Esophagus (tissue), 2 donors: ENCODE measurements at regions not wholly inside any gene's neighbourhood (a gene's known extent, or its start where the extent isn't known, plus 50 kb on each side); places are given as distances from the start of the nearest gene placed in this dataset.

ENCODE experiments used
- H3K27ac ChIP-seq, 2 donors: one replicate each; pipeline ENCODE4 v1.5.1; 2013; ENCODE audit warnings: low read depth in 2 of 2, mild to moderate bottlenecking in 2 of 2, inconsistent platforms in 1 of 2, low read length in 1 of 2, moderate library complexity in 1 of 2
- H3K27me3 ChIP-seq, 2 donors: one replicate each; pipeline ENCODE4 v1.6.1; 2013; ENCODE audit warnings: low read length in 2 of 2, control low read depth in 1 of 2, mild to moderate bottlenecking in 1 of 2; ENCODE audit not compliant: insufficient read depth in 2 of 2, control insufficient read depth in 1 of 2
- H3K36me3 ChIP-seq, 2 donors: one replicate each; pipeline ENCODE4 v1.6.1; 2013; ENCODE audit warnings: low read length in 1 of 2; ENCODE audit not compliant: control insufficient read depth in 2 of 2, insufficient read depth in 2 of 2
- H3K4me1 ChIP-seq, 2 donors: one replicate each; pipeline ENCODE4 v1.6.1; 2013; ENCODE audit warnings: low read length in 1 of 2; ENCODE audit not compliant: control insufficient read depth in 2 of 2, insufficient read depth in 2 of 2
- H3K4me3 ChIP-seq, 2 donors: one replicate each; pipeline ENCODE4 v1.5.1; 2013; ENCODE audit warnings: low read length in 2 of 2, mild to moderate bottlenecking in 2 of 2, low read depth in 1 of 2, moderate library complexity in 1 of 2
- H3K9me3 ChIP-seq, 2 donors: one replicate each; pipeline ENCODE4 v1.6.1; 2013; ENCODE audit warnings: mild to moderate bottlenecking in 2 of 2, low read depth in 1 of 2, low read length in 1 of 2, moderate library complexity in 1 of 2; ENCODE audit not compliant: control insufficient read depth in 2 of 2, insufficient read depth in 1 of 2
- WGBS, 2 donors: extraction: QIAGEN DNeasy Blood & Tissue Kit; methylation state at CpG; one replicate each; pipeline ENCODE4 v1.1.7; 2013; 5-methylcytosine and 5-hydroxymethylcytosine counted together
- donor health status: healthy with polysubstance abuse.
- donor health status: Bipolar disorder and iron deficiency.

DNA sequence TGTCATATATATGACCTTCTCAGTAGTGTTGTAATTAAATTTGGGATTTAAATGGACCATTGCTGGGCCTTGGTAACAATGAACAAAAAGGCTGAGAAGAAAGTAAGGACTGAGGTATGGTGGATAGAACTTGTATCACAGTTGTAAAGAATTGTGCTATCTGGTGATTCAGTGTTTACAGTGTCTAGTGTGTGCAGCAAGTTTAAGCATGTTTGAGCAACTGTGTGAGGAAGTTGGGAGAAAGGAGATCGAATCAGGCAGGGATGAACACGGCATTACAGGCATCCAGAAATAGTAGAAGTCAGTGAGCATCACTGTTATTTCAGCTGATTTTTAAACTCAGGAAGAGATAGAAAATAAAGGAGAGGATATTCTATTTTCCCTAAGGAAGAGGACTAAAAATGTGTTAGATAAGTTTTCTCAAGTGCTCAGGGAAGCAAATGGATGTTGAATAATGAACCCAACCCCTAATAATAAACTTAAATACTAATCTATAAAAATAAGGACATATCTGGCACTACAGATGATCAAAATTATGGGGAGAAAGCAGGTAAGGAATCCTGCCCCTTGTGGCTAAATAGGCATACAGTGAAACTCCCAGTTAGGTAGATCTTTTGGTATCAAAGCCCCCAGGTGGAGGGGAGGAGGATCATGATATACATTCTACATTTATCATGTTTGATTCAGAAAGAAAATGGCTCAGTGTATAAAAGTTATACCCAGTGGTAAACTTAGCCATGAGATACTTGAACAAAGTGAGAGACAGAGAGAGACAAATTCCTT, 361.0 kb upstream of the ANO3 start:
- 46 to 58% methylated on average over 2 of the region's 2 CpGs for WGBS, 2 donors

GRCh38 chr11:25980091-25980490, 351.8 kb upstream of the ANO3 start:
- no peaks in the 10 kb centered on the region for H3K36me3 ChIP-seq
- no peaks in the 10 kb centered on the region for H3K27me3 ChIP-seq
- H3K27ac ChIP-seq = no peak overlapping the region
- H3K9me3 ChIP-seq = no peaks in the 10 kb centered on the region
- 73 to 82% methylated on average over 4 of the region's 4 CpGs for WGBS, 2 donors
- H3K4me3 ChIP-seq = no peak overlapping the region
- H3K4me1 ChIP-seq = no peaks in the 10 kb centered on the region

More for the DNA sequence above, 361.0 kb upstream of the ANO3 start:
- Histone ChIP-seq H3K27ac (no peak overlapping the region), H3K4me1 (no peaks in the 10 kb centered on the region), H3K9me3 (no peaks in the 10 kb centered on the region), H3K36me3 (no peaks in the 10 kb centered on the region), H3K27me3 (no peaks in the 10 kb centered on the region), H3K4me3 (no peak overlapping the region)

DNA sequence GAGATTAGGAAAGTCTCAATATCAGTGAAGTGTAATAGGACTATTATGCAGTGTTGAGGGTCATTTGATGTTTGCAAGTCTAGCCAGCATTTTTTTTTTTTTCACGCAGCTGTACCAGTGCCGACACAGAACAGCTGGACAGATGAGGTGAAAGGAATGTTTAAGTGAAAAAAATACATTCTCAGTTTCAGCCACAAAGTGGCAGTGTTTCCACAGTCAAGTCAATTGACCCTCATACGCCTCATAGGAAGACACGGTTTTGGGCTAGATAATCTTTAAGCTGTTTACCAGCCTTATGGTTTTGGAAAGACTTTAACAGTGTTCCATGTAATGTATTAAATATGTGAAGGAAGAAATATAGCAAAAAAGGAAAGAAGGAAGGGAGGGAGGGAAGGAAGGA, 349.9 kb upstream of the ANO3 start:
- Histone ChIP-seq H3K4me3 (no peak overlapping the region), H3K9me3 (no peaks in the 10 kb centered on the region), H3K4me1 (no peaks in the 10 kb centered on the region), H3K27ac (no peak overlapping the region), H3K36me3 (no peaks in the 10 kb centered on the region), H3K27me3 (no peaks in the 10 kb centered on the region)
- WGBS, 2 donors = 4 to 5% methylated on average over 4 of the region's 4 CpGs

DNA sequence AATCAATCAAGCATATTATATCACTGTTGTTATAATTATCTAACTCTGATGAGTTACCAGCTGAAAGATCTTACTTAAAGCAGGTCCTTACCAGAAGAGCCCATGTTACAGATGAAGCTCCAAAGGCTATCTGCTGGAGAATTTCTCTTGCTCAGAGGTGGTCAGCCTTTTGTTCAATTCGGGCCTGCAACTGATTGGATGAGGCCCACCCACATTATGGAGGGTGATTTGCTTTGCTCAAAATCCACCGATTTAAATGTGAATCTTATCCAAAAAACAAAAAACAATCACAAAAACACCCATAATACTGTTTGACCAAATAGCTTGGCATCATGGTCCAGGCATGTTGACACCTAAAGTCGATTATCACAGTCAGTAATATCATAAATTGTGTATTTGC, 348.6 kb upstream of the ANO3 start:
- Histone ChIP-seq H3K36me3 (no peaks in the 10 kb centered on the region), H3K4me1 (no peaks in the 10 kb centered on the region), H3K27ac (no peak overlapping the region), H3K9me3 (no peaks in the 10 kb centered on the region), H3K27me3 (no peaks in the 10 kb centered on the region), H3K4me3 (no peak overlapping the region)
- 86% methylated on average over 3 of the region's 3 CpGs for WGBS, 2 donors

GRCh38 chr11:25988178-25988577, 343.8 kb upstream of the ANO3 start:
- no peaks in the 10 kb centered on the region for H3K36me3 ChIP-seq
- H3K4me1 ChIP-seq = no peaks in the 10 kb centered on the region
- no peaks in the 10 kb centered on the region for H3K9me3 ChIP-seq
- no peak overlapping the region for H3K4me3 ChIP-seq
- H3K27me3 ChIP-seq = no peaks in the 10 kb centered on the region
- no peak overlapping the region for H3K27ac ChIP-seq
- 28 to 35% methylated on average over 2 of the region's 2 CpGs for WGBS, 2 donors

DNA sequence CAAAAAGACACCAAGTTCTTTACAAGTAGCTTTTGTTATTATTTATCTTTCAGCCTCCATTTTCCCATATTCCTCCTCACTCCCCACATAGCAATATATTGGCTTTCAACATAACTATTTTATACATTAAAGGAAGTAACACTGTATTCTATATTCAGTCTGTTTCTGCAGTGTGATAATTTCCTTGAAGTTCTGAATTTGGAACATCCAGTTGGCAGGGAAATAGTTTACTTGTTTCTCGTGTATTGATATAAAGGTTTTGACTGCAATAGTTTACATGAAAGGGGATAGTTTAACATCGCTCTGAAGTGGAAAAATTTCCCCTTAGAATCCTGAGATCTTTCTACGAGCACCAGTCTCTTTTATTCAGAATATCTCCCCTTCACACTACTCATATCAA, 341.5 kb upstream of the ANO3 start:
- H3K27ac ChIP-seq = no peak overlapping the region
- H3K4me3 ChIP-seq = no peak overlapping the region
- WGBS, 2 donors = 54 to 56% methylated on average over 3 of the region's 3 CpGs
- no peaks in the 10 kb centered on the region for H3K27me3 ChIP-seq
- no peaks in the 10 kb centered on the region for H3K4me1 ChIP-seq
- H3K36me3 ChIP-seq = no peaks in the 10 kb centered on the region
- H3K9me3 ChIP-seq = no peaks in the 10 kb centered on the region

- no peaks in the 10 kb centered on the region for H3K27me3 ChIP-seq
- H3K9me3 ChIP-seq = no peaks in the 10 kb centered on the region
- 74 to 84% methylated on average over 2 of the region's 2 CpGs for WGBS, 2 donors
- no peaks in the 10 kb centered on the region for H3K4me1 ChIP-seq
- H3K36me3 ChIP-seq = no peaks in the 10 kb centered on the region
- no peak overlapping the region for H3K27ac ChIP-seq
- H3K4me3 ChIP-seq = no peak overlapping the region
These were observed 340.5 kb upstream of the ANO3 start for GRCh38 chr11:25991476-25991875.

- no peaks in the 10 kb centered on the region for H3K4me1 ChIP-seq
- H3K36me3 ChIP-seq = no peaks in the 10 kb centered on the region
- WGBS, 2 donors = 21 to 34% methylated on average over 3 of the region's 3 CpGs
- H3K27me3 ChIP-seq = no peaks in the 10 kb centered on the region
- no peak overlapping the region for H3K27ac ChIP-seq
- no peak overlapping the region for H3K4me3 ChIP-seq
- no peaks in the 10 kb centered on the region for H3K9me3 ChIP-seq
These were observed 339.6 kb upstream of the ANO3 start for GRCh38 chr11:25992294-25992693.

DNA sequence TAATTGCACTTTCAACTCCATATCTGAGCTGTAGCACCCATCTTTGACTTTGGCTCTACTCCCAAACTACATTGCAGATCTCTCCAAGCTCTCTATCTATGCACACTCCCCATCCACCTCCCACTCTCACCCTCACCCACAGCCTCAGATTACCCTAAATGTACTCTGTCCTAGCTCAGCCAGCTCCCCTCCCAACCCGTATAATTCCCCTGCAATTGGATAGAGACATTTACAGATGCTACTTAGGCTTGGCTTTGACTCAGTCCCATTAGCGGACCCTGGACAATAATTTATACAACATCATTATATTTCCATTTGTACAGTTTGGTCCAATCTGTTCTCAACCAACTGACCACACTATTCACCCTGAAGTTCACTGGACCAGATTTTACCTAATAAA, 338.9 kb upstream of the ANO3 start:
- no peaks in the 10 kb centered on the region for H3K27me3 ChIP-seq
- 76 to 81% methylated on average over 2 of the region's 2 CpGs for WGBS, 2 donors

GRCh38 chr11:26011474-26011873, 320.5 kb upstream of the ANO3 start:
- H3K27ac ChIP-seq = no peak overlapping the region
- H3K9me3 ChIP-seq = no peaks in the 10 kb centered on the region
- WGBS, 2 donors = 67 to 75% methylated on average over 1 of the region's 1 CpG
- H3K27me3 ChIP-seq = no peaks in the 10 kb centered on the region
- H3K4me1 ChIP-seq = no peaks in the 10 kb centered on the region
- no peak overlapping the region for H3K4me3 ChIP-seq
- no peaks in the 10 kb centered on the region for H3K36me3 ChIP-seq

More for the DNA sequence above, 338.9 kb upstream of the ANO3 start:
- H3K4me1 ChIP-seq = no peaks in the 10 kb centered on the region
- H3K9me3 ChIP-seq = no peaks in the 10 kb centered on the region
- H3K36me3 ChIP-seq = no peaks in the 10 kb centered on the region
- no peak overlapping the region for H3K4me3 ChIP-seq
- no peak overlapping the region for H3K27ac ChIP-seq
